HG03045 (cell line): ENCODE measurements at regions not wholly inside any gene's neighbourhood (a gene's known extent, or its start where the extent isn't known, plus 50 kb on each side); places are given as distances from the start of the nearest gene placed in this dataset.

Experiments used
- ATAC-seq: cut with Tn5 transposase; IDR thresholded peaks from one replicate; pipeline ENCODE4 v1.9.1; 2021; ENCODE audit warnings: mild to moderate bottlenecking, moderate library complexity; ENCODE audit not compliant: unreplicated experiment

DNA sequence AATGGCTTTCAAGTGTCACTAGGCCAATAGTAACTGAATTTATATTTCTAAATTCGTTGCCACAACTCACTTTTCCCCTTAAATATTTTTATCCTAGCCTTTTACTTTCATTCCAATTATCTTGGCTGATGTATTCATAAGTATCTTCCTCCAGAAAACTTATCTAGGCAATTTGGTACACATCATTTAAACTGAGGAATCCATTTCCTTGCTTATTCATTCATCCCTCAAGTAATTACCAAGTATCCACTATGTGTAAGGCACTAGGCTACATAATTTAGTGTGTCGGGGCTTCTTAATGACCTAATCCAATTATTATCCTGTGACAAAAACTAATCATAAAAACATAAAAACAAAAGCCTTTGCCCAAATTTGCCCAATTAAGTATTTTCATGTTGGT lies 258.3 kb upstream of the TCF21 start:
- ATAC-seq, result no peak

DNA sequence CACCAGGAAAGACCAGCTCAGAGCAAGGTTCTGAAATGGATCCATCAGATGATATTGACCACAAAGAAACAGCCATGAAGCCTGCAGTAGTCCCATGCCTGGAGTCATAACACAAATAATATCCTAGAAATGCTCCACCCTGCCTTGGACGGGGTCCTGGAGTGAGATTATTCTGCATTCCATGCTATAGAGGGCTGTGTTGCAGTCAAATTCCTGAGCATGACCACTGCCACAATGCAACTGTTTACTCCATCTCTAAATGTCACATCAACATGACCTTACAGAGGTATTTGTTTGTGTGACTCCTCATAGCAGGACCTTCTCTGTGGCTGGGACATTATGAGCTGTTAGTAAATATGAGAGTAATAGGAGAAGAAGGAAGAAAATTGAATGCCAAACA lies 257.5 kb upstream of the TCF21 start:
- ATAC-seq, result no peak

DNA sequence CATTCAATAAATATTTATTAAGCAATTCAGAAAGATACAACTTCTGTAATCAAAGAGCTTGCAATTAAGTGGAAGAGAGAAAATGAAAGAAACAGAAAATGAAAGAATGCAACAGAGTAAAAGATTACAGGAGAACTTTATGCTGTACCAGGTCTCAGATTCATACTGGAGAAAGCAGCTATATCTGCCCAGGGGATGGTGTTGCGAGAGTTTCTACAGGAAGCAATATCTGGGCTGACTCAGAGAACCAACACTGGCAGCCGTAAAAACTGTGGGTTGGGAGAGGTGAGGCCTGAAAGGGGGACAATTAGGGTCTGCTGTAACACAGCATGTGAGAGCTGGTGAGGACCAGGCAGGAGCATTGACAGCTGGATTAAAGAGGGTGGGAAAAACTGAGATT lies 256.7 kb upstream of the TCF21 start:
- no peak for ATAC-seq

DNA sequence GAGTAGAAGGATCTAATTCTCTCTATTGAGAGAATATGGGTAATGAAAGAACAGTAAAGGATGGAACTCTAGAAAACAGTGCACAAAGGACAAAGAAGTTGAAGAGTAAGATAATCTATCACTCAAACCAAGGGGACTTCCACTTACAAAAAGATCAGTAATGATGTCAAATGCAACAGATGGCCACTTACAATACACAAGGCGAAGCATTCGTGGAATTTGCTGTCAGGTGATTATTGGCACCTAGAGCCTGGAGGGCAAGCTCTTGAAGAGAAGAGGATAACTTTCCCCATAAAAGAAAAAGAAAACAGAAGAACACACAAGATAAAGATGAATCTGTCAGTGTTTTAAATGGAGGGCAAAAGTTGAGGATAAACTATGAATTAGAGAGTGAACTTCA lies 256.0 kb upstream of the TCF21 start:
- no peak for ATAC-seq

DNA sequence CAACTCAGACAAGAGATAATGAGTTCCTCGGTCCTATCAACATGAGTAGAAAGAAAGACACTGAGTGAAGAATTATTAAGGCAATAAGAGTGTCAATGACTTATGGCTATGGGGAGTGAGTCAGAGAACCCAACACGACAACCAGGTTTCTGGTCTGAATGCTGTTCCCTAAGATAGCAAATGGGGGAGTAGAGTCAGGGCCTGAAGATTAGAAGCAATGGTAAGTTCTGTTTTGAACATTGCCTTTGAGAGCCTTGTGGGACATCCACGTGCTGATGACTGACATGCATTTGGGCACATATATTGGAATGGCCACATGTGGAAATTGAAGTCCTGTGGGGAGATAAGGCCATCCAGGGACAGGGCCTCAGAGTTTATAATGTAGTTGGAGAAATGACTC lies 254.4 kb upstream of the TCF21 start:
- ATAC-seq, result no peak

GRCh38 chr6:133635447-133635846 lies 253.5 kb upstream of the TCF21 start:
- ATAC-seq, result no peak

- no peak for ATAC-seq
Observed at GRCh38 chr6:133637436-133637835, 251.5 kb upstream of the TCF21 start.

GRCh38 chr6:133637874-133638273 lies 251.0 kb upstream of the TCF21 start:
- ATAC-seq, result no peak

DNA sequence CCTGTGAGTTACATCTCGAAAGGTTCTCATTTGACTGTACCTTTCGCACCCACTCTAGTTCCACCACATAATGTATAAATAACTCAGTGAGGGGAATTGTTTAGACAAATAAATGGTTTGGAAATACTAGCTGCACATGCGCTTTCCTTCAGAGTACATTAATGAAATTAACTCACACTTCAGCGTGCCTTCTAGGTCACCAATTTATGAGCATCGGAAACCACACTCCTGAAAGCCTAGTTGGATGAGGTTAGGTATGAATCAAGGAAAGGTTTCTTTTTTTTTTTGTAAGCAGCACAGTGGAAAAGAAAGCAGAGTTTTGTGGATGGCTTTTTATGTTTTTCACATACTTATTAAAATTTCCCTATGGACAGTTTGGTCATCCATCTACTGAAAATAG lies 247.8 kb upstream of the TCF21 start:
- ATAC-seq, result no peak

GRCh38 chr6:133644548-133644891 lies 244.4 kb upstream of the TCF21 start:
- ATAC-seq, result no peak

GRCh38 chr6:133644892-133645619 lies 243.9 kb upstream of the TCF21 start:
- no peak for ATAC-seq

- ATAC-seq, result no peak
Observed at GRCh38 chr6:133645966-133646740, 242.8 kb upstream of the TCF21 start.

DNA sequence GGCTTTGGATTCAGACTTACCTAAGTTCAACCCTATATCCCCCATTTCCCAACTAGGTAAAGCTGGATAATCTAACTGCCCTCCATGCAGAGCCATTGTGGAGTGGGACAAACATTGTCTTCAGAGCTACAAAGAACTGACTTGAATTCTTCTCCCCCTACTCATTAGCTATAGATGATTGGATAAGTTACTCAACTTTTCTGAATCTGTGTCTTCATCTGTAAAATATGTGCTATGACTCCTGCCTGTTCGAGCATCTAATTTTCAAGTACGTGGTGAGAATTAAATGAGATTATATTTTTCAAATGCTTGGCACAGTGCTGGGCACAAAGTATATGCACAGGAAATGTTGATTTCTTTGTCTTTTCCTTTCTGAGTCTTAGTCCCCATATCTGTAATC lies 240.3 kb upstream of the TCF21 start:
- no peak for ATAC-seq

GRCh38 chr6:133671376-133671775 lies 217.5 kb upstream of the TCF21 start:
- no peak for ATAC-seq

DNA sequence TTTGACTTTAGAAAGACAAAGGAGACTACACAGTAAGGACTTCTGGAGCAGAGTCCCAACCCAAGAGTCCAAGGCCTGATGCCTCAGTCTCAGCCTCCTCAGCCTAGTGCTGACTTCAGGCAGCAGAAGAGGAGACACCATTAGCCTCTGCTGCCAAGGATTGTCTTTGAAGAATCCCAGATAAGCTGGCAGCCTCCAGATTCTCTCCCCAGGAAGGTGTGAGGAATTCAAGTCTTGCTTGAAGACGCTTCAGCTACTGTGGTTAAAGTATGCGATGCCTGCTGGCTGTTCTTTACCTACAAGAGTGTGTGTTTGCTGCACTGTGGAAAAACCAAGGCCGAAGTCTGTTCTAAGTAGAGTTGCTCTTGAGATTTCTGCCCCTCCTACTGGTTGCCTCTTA lies 215.9 kb upstream of the TCF21 start:
- ATAC-seq, result no peak

GRCh38 chr6:133674661-133675060 lies 214.3 kb upstream of the TCF21 start:
- ATAC-seq, result no peak

DNA sequence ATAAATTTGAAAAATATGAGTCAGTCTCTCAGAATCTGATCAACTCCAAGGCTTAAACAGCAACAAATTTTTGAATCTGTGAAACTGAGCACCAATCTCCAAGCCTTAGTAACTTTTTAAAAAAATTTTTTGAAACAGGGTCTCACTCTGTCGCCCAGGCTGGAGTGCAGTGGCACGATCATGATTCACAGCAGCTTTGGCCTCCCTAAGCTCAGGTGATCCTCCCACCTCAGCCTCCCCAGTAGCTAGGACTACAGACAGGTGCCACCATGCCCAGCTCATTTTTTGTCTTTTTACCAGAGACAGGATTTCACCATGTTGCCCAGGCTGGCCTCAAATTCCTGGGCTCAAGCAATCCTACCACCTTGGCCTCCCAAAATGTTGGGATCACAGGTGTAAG lies 207.9 kb upstream of the TCF21 start:
- no peak for ATAC-seq

DNA sequence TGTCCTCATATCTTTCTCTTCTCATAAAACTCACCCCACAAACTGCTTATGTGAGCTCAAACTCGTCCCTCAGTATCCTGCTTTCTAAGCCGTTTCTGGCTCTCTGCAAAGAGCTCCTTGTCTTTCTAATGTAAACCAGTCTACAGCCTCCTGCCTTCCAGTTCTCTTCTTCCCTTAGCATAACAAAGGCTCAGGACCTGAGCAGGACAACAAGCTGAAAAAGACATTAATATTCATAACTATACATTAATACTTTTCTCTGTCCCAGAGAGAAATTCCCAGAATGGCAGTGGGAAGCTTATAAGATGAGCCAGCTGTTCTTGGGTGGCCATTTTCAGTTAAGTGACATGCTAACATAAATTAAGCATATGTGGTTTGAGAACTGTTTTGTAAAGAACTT lies 207.0 kb upstream of the TCF21 start:
- no peak for ATAC-seq

DNA sequence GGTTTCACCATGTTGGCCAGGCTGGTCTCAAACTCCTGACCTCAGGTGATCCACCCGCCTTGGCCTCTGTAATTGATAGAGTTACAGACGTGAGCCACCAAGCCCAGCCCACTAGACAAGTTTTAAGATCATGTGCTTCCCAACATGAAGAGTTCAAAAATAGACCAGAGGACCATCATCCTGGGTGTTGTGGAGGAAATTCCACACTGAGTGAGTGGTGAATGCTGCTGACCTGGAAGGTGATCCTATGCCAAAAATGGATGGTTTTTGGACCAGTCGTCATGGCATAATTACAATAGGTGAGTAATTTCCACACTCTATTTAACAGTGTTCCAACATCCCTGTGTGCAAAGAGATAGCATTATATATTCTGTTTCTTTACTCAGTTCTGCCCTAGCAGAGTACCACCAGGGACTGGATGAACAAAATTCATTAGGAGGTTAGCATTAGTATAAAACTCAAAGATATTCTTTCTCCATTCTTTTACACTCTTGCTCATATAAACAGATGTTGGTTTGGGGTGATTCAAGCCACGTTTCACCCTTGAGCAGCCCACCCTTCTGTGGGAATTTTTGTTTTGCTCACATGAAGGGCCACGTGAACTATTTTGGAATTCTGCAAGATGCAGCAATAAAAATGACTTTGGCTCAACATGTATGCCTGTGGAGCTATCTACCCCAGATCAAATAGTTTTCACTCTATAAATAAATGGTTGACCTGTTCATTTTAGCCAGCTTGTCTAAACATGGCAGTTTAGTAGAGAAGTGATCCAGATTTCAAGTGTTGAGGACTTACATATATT lies 206.2 kb upstream of the TCF21 start:
- no peak for ATAC-seq

- ATAC-seq, result no peak
Observed at GRCh38 chr6:133683308-133683580, 205.7 kb upstream of the TCF21 start.

DNA sequence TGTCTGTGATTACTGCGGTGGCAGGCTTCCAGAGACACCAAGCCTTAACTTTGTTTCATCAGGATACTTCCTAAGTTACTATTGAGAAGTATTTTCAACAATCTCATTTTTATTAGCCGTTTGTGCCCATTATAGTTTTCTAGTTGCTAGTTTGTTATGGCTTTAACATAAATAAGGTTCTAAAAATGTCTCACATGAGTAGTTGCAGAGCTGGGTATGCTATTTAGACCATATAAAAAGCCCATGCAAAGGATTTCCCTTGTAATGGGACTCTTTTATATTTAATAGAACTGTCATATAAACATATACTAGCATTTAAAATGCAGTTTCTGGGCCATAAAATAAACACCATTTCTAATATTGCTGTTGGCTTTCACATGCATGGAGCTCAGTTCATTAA lies 205.3 kb upstream of the TCF21 start:
- no peak for ATAC-seq
